K562 (cell line): ENCODE measurements at regions not wholly inside any gene's neighbourhood (a gene's known extent, or its start where the extent isn't known, plus 50 kb on each side); places are given as distances from the start of the nearest gene placed in this dataset.

Experiments used
- ATAC-seq: fragments of 200-7000 bp; cut with Tn5 transposase; 3 replicates; pipeline ENCODE4 v1.9.1; 2020; ENCODE audit warnings: moderate library complexity
- BruUV-seq: library from RNA; stranded (reverse); fragments of 400-500 nt; replicated peaks from 2 replicates; lab custom pipeline; 2021; lab: Mats Ljungman, UMichigan
- CTCF ChIA-PET: fragments of 300-600 bp; formaldehyde crosslinking; extraction: SDS; loops from one replicate; lab custom pipeline; 2021; ENCODE audit warnings: low intra/inter-chr PET ratio; lab: Yijun Ruan, JAX
- POLR2A ChIA-PET: fragments of 300-600, 350-650 bp; sonication (Branson Sonifier 250); formaldehyde crosslinking; extraction: SDS; loops from one replicate; lab custom pipeline; 2021; ENCODE audit warnings: antibody characterized with exemption, inconsistent platforms; lab: Yijun Ruan, JAX
- DNase-seq, 4 experiments: peaks; one replicate each; pipeline versions ENCODE4 v3.0.0 to v3.0.0-alpha.2; 2011 to 2018; ENCODE audit warnings: low spot score in 3 of 4, mixed read lengths in 3 of 4; ENCODE audit errors: extremely low read depth in 1 of 4
- FAIRE-seq: peaks from 2 replicates; lab custom pipeline; 2011; peaks lifted over from hg19 to GRCh38; lab: Jason Lieb, UNC
- H2AFZ ChIP-seq: 2 replicates; pipeline ENCODE4 v1.6.0; 2011; ENCODE audit warnings: low read depth, low read length, control low read depth, inconsistent platforms
- H3K27ac ChIP-seq: fragments of 200-600 bp; 3 replicates; pipeline ENCODE4 v1.8.0; 2011; ENCODE audit warnings: low read depth, mild to moderate bottlenecking, control low read depth, inconsistent platforms, low read length, moderate library complexity, mixed read lengths; ENCODE audit errors: extremely low read depth
- H3K27me3 ChIP-seq, 2 experiments: fragments of 300-600 bp in 1 of 2; 2 replicates in 1 of 2; 3 replicates in 1 of 2; pipeline versions ENCODE4 v1.6.0 to v1.8.0; 2011; ENCODE audit warnings: inconsistent platforms in 2 of 2, low read length in 2 of 2, mild to moderate bottlenecking in 1 of 2, mixed read lengths in 1 of 2, moderate library complexity in 1 of 2; ENCODE audit not compliant: control insufficient read depth in 2 of 2, insufficient read depth in 2 of 2
- H3K36me3 ChIP-seq: fragments of 300-600 bp; 3 replicates; pipeline ENCODE4 v1.8.0; 2011; ENCODE audit warnings: mild to moderate bottlenecking, low read length, inconsistent platforms; ENCODE audit not compliant: control insufficient read depth, insufficient read depth
- H3K4me1 ChIP-seq, 2 experiments: fragments of 200-600 bp in 1 of 2; replicated peaks in 1 of 2; 2 replicates in 1 of 2; 3 replicates in 1 of 2; pipeline versions ENCODE4 v1.5.1 to v1.8.0; 2011; ENCODE audit warnings: inconsistent platforms in 2 of 2, low read length in 2 of 2, mild to moderate bottlenecking in 1 of 2, mixed read lengths in 1 of 2, moderate library complexity in 1 of 2; ENCODE audit not compliant: control insufficient read depth in 2 of 2, insufficient read depth in 2 of 2
- H3K4me2 ChIP-seq: 2 replicates; pipeline ENCODE4 v1.6.1; 2011; ENCODE audit warnings: low read length, control low read depth, inconsistent platforms, mixed read lengths; ENCODE audit not compliant: insufficient read depth
- H3K4me3 ChIP-seq: fragments of 200-600 bp; sonication (generic), shearing (Covaris generic); 2 replicates; pipeline ENCODE4 v1.5.1; 2016; ENCODE audit warnings: control low read depth, inconsistent platforms
- H3K79me2 ChIP-seq: fragments of 200-600 bp; 3 replicates; pipeline ENCODE4 v1.8.0; 2011; ENCODE audit warnings: low read length, inconsistent platforms; ENCODE audit not compliant: control insufficient read depth, insufficient read depth
- H3K9ac ChIP-seq, 2 experiments: 2 replicates each; pipeline versions ENCODE4 v1.6.0 to v1.6.1; 2011; ENCODE audit warnings: low read depth in 2 of 2, low read length in 2 of 2, control low read depth in 1 of 2, inconsistent platforms in 1 of 2, mild to moderate bottlenecking in 1 of 2, mixed read lengths in 1 of 2; ENCODE audit not compliant: insufficient read depth in 1 of 2
- H3K9me1 ChIP-seq: one replicate; pipeline ENCODE4 v1.6.0; 2011; ENCODE audit warnings: inconsistent platforms, mild to moderate bottlenecking, low read length, moderate library complexity; ENCODE audit not compliant: control insufficient read depth, insufficient read depth
- H3K9me3 ChIP-seq: replicated peaks from 2 replicates; pipeline ENCODE4 v1.5.1; 2011; ENCODE audit warnings: low read depth, low read length, inconsistent platforms; ENCODE audit not compliant: control insufficient read depth, insufficient read depth
- H4K20me1 ChIP-seq: replicated peaks from 2 replicates; pipeline ENCODE4 v1.6.1; 2011; ENCODE audit warnings: low read length, inconsistent platforms, mixed read lengths; ENCODE audit not compliant: control insufficient read depth, insufficient read depth
- ATF3 ChIP-seq, 2 experiments: fragments of 450-650 bp in 1 of 2; sonication (generic) in 1 of 2; formaldehyde crosslinking in 1 of 2; IDR thresholded peaks in 1 of 2; conservative IDR thresholded peaks in 1 of 2; 2 replicates each; pipeline versions ENCODE4 v1.6.1 to v1.8.1; 2016 to 2023; ENCODE audit warnings: mild to moderate bottlenecking in 2 of 2, moderate library complexity in 2 of 2, inconsistent platforms in 1 of 2, missing genetic modification reagents in 1 of 2
- CEBPB ChIP-seq: fragments of 450-650 bp; IDR thresholded peaks from 2 replicates; pipeline ENCODE4 v1.6.1; 2016; ENCODE audit warnings: missing genetic modification characterization, missing compliant biosample characterization
- CEBPG ChIP-seq, 3 experiments: fragments of 200-800 bp in 1 of 3; sonication (Bioruptor generic) in 1 of 3; sonication (generic) in 1 of 3; formaldehyde crosslinking in 1 of 3; IDR thresholded peaks in 2 of 3; conservative IDR thresholded peaks in 1 of 3; 2 replicates each; pipeline versions ENCODE4 v1.6.1 to v1.8.0; 2016 to 2022; ENCODE audit warnings: missing compliant biosample characterization in 2 of 3, missing genetic modification characterization in 2 of 3, mild to moderate bottlenecking in 1 of 3, missing genetic modification reagents in 1 of 3
- CREB1 ChIP-seq, 2 experiments: sonication (generic) in 1 of 2; formaldehyde crosslinking in 1 of 2; IDR thresholded peaks; 2 replicates each; pipeline versions ENCODE4 v1.6.1 to v1.8.0; 2012 to 2022; ENCODE audit warnings: inconsistent platforms in 1 of 2, mild to moderate bottlenecking in 1 of 2, missing genetic modification reagents in 1 of 2, moderate library complexity in 1 of 2
- EHMT2 ChIP-seq: fragments of 450-650 bp; IDR thresholded peaks from 2 replicates; pipeline ENCODE4 v1.6.1; 2018; ENCODE audit warnings: antibody characterized with exemption
- NFIC ChIP-seq: fragments of 450-650 bp; IDR thresholded peaks from 2 replicates; pipeline ENCODE4 v1.6.1; 2017; ENCODE audit warnings: mild to moderate bottlenecking, inconsistent platforms
- SMARCE1 ChIP-seq: fragments of 450-650 bp; IDR thresholded peaks from 2 replicates; pipeline ENCODE4 v1.7.1; 2016; ENCODE audit warnings: mild to moderate bottlenecking
- ZNF124 ChIP-seq: sonication (generic); formaldehyde crosslinking; IDR thresholded peaks from 2 replicates; pipeline ENCODE4 v1.8.1; 2022; ENCODE audit warnings: missing genetic modification reagents
- ZNF780A ChIP-seq: fragments of 250-450 bp; sonication (Bioruptor Pico); IDR thresholded peaks from 2 replicates; pipeline ENCODE4 v1.5.0; 2021; ENCODE audit warnings: mild to moderate bottlenecking
- WGBS: fragments of 100-300 bp; shearing (Covaris generic); methylation state at CpG from one replicate; pipeline ENCODE4 v1.1.6; 2016; ENCODE audit warnings: low coverage, mixed read lengths; ENCODE audit not compliant: insufficient coverage; ENCODE audit errors: missing lambda C conversion rate; 5-methylcytosine and 5-hydroxymethylcytosine counted together
- in situ Hi-C: fragments of 300-500 bp; cut with MboI; formaldehyde crosslinking; loops from 4 replicates; pipeline ENCODE4 v1.15.0; 2018; ENCODE audit warnings: inconsistent platforms, mixed read lengths
- intact Hi-C: fragments of 100-400 bp; cut with micrococcal nuclease; formaldehyde crosslinking; loops from 2 replicates; pipeline ENCODE4 v1.14.2; 2022

GRCh38 chr7:156578578-156578940, 62.0 kb upstream of the RNF32 start:
- CTCF ChIA-PET: no interaction called here
- intact Hi-C loops: no loop called here

DNA sequence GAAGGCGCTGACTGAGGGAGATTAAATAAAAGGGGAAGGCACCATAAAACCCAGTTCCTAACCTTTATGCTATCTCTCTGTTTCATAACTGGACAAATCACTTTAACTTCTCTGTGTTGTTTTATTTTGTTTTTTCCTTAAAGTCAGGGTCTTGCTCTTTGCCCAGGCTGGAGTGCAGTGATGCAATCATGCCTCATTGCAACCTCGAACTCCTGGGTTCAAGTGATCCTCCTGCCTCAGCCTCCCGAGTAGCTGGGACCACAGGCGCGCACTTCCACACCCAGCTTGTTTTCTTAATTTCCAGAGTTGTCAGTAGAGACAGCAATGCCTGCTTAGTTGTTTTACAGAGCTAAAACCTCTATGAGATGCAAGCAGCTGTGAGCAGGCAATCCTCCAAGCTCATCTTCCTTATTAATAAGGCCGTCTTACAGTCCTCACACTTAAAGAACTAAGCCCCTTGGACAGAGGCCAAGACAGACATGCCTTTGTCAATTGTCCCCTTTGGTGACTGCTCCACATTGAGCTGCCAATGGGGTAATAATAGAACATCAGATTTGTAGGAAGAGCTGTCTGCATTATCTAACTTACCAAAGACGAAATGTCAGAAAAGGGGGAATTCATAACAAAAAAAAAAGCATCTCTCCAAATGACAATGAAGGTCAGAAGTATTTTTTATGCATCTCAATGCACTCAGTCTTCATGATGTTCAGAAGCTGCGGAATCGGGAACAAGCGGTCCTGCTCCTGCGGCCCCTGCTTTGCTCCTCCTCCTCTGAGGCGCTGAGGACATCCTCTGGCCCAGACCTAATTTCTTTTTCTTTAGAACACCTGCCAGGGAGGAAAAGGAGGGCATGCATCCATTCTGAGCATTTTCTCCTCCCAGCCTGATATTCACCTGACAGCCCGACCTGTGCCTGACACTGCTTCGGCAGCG, 62.7 kb upstream of the RNF32 start:
- Histone ChIP-seq H2AFZ (no peak overlapping the region), H3K4me1 (peaks cover 0 to 6% of the 10 kb centered on the region in 2 experiments; a peak in 1 of 5 replicates), H3K36me3 (no peaks in the 10 kb centered on the region), H4K20me1 (peaks cover 6% of the 10 kb centered on the region; the same call in 1 of the 2 replicates), H3K9me3 (no peaks in the 10 kb centered on the region), H3K9me1 (no peaks in the 10 kb centered on the region), H3K4me3 (no peak overlapping the region), H3K4me2 (no peak overlapping the region), H3K9ac (no peak overlapping the region), H3K27ac (no peak overlapping the region), H3K79me2 (no peaks in the 10 kb centered on the region), H3K27me3 (peaks cover 53 to 55% of the 10 kb centered on the region in 2 experiments)
- ChIA-PET CTCF (no interaction called here), POLR2A (interaction anchor here (1.0 to 2.1 kb wide), 2 partner anchors 10 to 12 kb away, joined by 3 to 5 read pairs; no protein-coding TSS in a partner anchor)
- ATAC-seq (no peak), DNase-seq (no peak), FAIRE-seq (no peak)
- in situ Hi-C loops (no loop called here), intact Hi-C loops (no loop called here)
- no TSS peak for BruUV-seq
- WGBS: 11% methylated on average over 15 of the region's 15 CpGs
- TF ChIP-seq ATF3 (IDR thresholded peaks at IDR 0.05) (peak; percentile 38), ATF3 (CRISPR knock-in tag; conservative IDR thresholded peaks at IDR 0.05) (no peak), NFIC (peak; percentile 26; the same call in 1 of the 2 replicates), CEBPB (0 out of 2 replicates have a peak, but pooled peaks have one; percentile 14), CEBPG (CRISPR knock-in tag; IDR thresholded peaks at IDR 0.05) (no peak), CEBPG (tag; conservative IDR thresholded peaks at IDR 0.05 in 1 of 2, IDR thresholded peaks at IDR 0.05 in 1 of 2) (0 out of 4 replicates have a peak, but pooled peaks of 1 of the 2 experiments have one; percentile 12), ZNF780A (CRISPR knock-in tag) (no peak), SMARCE1 (no peak)
- TF ChIP-seq, all 486 proteins: peak for 4

More at GRCh38 chr7:156578578-156578940, 62.0 kb upstream of the RNF32 start:
- no peak overlapping the region for H3K4me2 ChIP-seq
- no peak overlapping the region for H3K9ac ChIP-seq
- no peaks in the 10 kb centered on the region for H3K9me3 ChIP-seq
- H3K36me3 ChIP-seq: no peaks in the 10 kb centered on the region
- H3K4me1 ChIP-seq: peaks cover 0 to 6% of the 10 kb centered on the region in 2 experiments; a peak in 1 of 5 replicates
- H3K4me3 ChIP-seq: no peak overlapping the region
- no peak for FAIRE-seq
- H2AFZ ChIP-seq: no peak overlapping the region
- peaks cover 48 to 49% of the 10 kb centered on the region in 2 experiments for H3K27me3 ChIP-seq
- POLR2A ChIA-PET: interaction anchor here (1.0 to 2.1 kb wide), 2 partner anchors 9 to 12 kb away, joined by 3 to 5 read pairs; no protein-coding TSS in a partner anchor
- WGBS: 10% methylated on average over 23 of the region's 23 CpGs
- H4K20me1 ChIP-seq: peaks cover 6% of the 10 kb centered on the region; the same call in 1 of the 2 replicates
- in situ Hi-C loops: no loop called here
- ATAC-seq: peak; percentile 39; the same call in 2 of the 3 replicates
- no peaks in the 10 kb centered on the region for H3K79me2 ChIP-seq
- no peak overlapping the region for H3K27ac ChIP-seq
- no peaks in the 10 kb centered on the region for H3K9me1 ChIP-seq
- TF ChIP-seq CREB1 (IDR thresholded peaks at IDR 0.05): no peak
- TF ChIP-seq CREB1 (CRISPR knock-in tag; IDR thresholded peaks at IDR 0.05): no peak
- TF ChIP-seq ZNF124 (CRISPR knock-in tag): no peak
- no peak for TF ChIP-seq EHMT2
- BruUV-seq: no TSS peak
- DNase-seq: no peak
